T-helper 2 cell treated with Interferon-gamma antibody and Interleukin-4, amounts not matched to agents 100 ng/mL and 5 ng/mL, for 36 hours (primary cell): ENCODE measurements at regions not wholly inside any gene's neighbourhood (a gene's known extent, or its start where the extent isn't known, plus 50 kb on each side); places are given as distances from the start of the nearest gene placed in this dataset.

Experiments
- intact Hi-C: fragments of 100-400 bp; cut with micrococcal nuclease; formaldehyde crosslinking; loops from one replicate; pipeline ENCODE4 v1.15.1; 2023

- intact Hi-C loops: no loop called here
These were observed 212.0 kb upstream of the PCSK2 start for GRCh38 chr20:17014756-17015366.

DNA sequence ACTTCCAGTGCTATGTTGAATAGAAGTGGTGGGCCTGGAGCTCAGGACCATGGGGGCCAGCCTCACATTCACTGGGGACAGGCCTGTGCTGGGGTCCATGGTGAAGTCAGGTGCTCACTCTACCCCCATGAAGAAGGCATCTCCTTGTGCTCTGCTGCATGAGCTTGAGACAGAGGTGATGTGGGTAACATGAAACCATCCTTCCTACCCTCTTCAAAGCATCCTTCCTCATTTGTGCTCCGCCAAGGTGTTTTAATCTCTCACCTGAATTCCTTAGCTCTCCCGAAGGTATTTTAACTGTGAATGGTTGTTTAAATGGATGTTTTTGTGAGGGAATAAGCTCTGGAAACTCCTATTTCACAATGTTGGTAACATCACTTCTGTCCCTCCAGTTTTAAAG lies 209.6 kb upstream of the PCSK2 start:
- intact Hi-C loops: no loop called here

- intact Hi-C loops: no loop called here
These were observed 205.4 kb upstream of the PCSK2 start for GRCh38 chr20:17021481-17021880.

GRCh38 chr20:17023036-17023435 lies 203.8 kb upstream of the PCSK2 start:
- intact Hi-C loops: no loop called here

DNA sequence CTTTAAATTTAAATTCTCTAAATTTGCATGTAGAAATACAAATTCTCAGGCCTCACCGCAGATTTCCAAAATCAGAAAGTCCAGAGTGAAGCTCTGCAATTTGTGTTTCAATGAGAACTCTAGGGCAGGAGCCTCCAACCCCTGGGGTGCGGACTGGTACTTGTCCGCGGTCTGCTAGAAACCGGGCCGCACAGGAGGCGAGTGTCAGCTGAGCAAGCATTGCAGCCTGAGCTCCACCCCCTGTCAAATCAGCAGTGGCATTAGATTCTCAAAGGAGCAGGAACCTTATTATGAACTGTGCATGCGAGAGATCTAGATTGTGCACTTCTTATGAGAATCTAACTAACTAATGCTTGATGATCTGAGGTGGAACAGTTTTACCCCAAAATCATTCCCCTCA lies 203.0 kb upstream of the PCSK2 start:
- intact Hi-C loops: no loop called here

DNA sequence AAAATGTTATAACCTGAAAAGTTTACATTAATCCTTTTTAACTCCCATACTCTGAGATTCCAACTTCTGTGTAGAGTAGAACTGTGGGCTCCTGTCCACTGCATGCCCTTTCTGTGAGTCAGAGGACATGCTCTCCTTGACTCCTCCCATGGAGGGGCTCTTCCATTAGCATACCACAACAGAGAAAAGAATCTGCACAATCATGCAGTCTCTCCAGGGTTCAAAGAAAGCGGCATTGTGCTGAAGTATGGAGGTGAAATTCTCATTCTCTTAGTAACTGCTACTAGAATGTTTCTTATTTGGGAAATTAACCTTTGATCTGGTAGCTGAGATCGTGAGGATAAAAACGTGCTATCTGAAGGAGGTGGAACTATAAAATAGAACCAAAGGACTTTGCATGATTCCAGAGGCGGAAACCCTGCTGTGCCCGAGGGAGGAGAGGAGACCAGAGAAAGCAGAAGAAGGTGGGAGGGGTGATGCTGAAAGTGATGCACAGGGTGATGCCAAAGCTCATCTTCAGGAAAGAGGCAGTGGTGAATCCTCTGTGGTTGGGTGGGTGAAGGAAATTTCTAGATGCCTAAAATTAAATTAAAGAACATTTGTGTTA lies 202.2 kb upstream of the PCSK2 start:
- intact Hi-C loops: no loop called here

- intact Hi-C loops: no loop called here
These were observed 200.5 kb upstream of the PCSK2 start for GRCh38 chr20:17026346-17026745.

DNA sequence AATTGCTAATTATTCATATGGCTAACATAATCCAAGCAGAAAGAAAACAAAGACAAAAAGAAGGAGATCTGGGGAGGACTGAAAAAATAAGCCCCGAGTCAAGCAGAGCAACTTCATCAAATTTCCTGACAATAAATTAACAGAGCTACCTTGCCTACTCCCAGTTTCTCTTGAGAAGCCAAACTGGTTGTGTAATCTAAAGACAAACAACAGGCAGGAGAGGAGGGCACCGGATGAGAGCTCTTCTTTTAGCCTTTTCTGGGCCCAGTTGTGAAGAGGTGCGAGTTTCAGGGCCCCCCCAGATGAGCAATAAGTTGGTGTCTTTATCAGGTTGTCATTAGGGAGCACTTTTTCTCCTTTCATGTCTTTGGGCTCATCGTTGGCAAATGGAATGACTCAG lies 197.1 kb upstream of the PCSK2 start:
- intact Hi-C loops: no loop called here

GRCh38 chr20:17036541-17036940 lies 190.3 kb upstream of the PCSK2 start:
- intact Hi-C loops: no loop called here

DNA sequence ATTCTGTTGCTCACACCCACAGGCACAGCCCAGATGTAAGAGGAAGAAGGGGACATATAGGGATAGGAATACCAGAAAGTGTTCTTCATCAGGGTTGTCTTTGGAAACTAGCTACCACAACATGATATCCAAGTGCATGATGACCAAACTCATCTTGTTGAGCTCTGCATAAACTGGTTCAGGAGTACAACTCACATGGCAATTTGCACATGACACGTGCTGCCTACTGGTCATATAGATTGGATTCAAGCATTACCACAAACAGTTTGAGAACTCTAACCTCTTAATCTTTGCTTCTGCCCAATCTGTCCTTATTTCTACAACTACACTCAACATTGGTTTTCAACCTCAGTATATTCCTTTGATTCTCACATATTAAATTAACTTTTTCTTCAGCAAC lies 184.7 kb upstream of the PCSK2 start:
- intact Hi-C loops: no loop called here

GRCh38 chr20:17043323-17043722 lies 183.5 kb upstream of the PCSK2 start:
- intact Hi-C loops: no loop called here

DNA sequence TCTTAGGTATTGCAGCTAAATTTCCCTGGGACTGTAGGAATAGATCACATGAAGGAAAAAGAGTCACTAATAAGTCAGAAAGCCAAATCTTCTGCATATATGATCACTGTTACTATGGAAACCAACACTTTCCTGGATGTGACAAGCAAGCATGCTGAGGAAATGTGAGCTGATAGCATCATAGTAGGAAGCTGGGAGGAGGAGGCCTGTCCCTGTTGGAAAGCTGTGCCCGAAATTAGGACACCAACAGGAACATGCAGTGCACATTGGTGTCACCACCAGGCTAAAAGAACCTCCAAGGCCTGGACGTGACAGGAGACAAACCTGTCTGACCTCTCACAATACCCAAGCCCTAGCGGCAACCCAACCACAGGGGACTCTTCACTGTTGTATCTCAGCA lies 181.9 kb upstream of the PCSK2 start:
- intact Hi-C loops: no loop called here

GRCh38 chr20:17059465-17059864 lies 167.4 kb upstream of the PCSK2 start:
- intact Hi-C loops: no loop called here

DNA sequence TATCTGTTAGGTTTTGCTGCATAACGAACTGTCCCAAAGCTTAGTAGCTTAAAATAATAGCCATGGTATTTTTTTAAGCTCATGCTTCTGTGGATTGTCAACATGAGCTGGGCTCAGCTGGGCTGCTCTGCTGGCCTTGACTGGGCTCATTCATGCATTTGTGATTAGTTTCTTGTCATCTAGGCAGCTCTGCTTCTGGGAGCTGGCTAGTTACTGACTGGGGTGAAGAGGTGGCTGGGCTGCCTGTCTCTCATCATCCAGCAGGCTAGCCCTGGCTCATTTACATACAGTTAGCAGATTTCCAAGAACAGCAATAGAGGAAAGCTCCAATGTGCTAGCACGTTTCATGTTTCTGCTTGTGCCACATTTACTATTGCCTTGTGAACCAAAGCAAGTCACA lies 165.1 kb upstream of the PCSK2 start:
- intact Hi-C loops: no loop called here

DNA sequence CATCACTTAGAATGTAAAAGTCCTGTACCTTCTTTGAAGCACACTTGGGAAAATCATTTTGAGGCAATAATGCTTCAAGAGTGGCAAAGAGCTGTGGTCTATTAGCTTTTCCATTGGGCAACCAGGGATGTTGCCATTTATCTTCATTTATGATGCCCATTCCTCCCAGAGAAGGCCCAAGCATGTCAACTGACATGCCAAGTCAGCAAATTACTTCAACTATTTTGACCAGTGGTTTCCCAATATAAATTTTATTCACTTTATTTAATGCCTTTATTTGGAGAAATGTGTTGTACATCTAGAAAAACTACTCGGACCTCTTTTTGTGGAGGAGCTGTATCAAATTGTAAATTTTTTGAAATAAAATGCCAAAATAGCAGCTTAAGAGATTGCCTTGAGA lies 164.1 kb upstream of the PCSK2 start:
- intact Hi-C loops: no loop called here

GRCh38 chr20:17066902-17067301 lies 159.9 kb upstream of the PCSK2 start:
- intact Hi-C loops: no loop called here

- intact Hi-C loops: no loop called here
These were observed 158.6 kb upstream of the PCSK2 start for GRCh38 chr20:17068084-17068711.

GRCh38 chr20:17077030-17077429 lies 149.8 kb upstream of the PCSK2 start:
- intact Hi-C loops: no loop called here

GRCh38 chr20:17083738-17084137 lies 143.1 kb upstream of the PCSK2 start:
- intact Hi-C loops: no loop called here

DNA sequence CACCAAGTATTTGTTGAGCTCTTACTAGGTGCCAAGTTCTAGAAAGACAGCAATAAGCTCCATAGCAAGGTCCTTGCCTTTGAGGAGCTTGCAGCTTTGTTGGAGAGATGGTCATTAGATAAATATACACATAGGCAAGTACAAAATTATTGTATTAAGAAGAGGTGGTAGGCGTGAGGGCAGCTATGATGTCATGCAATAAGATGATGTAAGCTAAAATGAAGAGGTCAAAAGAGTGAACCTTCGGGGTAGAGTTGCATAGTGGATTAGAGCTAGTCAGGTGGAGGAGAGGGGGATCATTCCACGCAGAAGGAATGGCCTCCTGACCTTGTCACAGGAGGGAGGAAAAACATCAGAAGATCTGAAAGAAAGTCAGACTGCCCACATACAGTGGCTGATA lies 141.9 kb upstream of the PCSK2 start:
- intact Hi-C loops: no loop called here

DNA sequence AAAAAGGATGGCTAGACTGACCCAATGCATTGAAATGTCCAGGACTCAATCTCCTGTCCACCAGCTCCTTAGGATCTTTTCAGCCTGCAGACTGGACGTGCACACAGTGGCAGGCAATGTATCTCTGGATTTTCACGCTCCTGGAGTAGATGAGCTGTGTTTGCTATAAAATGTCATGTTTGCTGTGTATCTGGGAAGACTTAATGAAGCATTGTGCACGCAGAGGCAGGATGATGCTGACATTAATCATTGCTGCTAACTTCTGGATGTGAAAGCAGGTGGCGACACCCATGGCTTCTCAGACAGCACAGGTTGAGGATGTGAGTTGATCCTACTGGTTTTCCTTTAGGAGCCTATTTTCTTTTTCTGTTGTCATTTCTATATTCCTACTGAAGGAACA lies 133.1 kb upstream of the PCSK2 start:
- intact Hi-C loops: no loop called here

DNA sequence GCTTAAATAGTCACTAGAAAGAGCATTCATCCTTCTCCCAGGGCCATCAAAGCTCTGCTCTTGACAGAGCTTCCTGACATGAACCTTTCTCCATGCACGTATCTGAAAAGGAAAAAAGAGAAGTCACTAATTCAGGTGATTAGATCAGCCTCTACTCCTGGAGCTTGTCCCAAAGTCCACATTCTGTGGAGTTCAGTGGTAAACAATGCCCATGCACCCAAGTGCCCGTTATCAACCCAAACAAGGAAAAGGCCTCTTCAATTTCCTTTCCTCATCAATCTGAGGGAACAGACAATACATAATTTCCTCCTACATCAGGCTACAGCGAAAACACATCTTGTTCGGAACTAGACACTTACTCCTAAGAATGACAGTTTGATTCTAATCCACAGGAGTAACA lies 129.2 kb upstream of the PCSK2 start:
- intact Hi-C loops: no loop called here

GRCh38 chr20:17100506-17100905 lies 126.3 kb upstream of the PCSK2 start:
- intact Hi-C loops: no loop called here
